Keratinocyte (primary cell): ENCODE measurements at regions not wholly inside any gene's neighbourhood (a gene's known extent, or its start where the extent isn't known, plus 50 kb on each side); places are given as distances from the start of the nearest gene placed in this dataset.

Source experiments
- DNase-seq: peaks from one replicate; pipeline ENCODE4 v3.0.0-alpha.2; 2011; ENCODE audit warnings: low read depth, missing footprints, low spot score
- FAIRE-seq: peaks from 2 replicates; lab custom pipeline; 2011; peaks lifted over from hg19 to GRCh38; lab: Jason Lieb, UNC
- H2AFZ ChIP-seq: 2 replicates; pipeline ENCODE4 v1.6.0; 2012; ENCODE audit warnings: low read length, control low read depth, inconsistent platforms; ENCODE audit not compliant: control insufficient read depth
- H3K27ac ChIP-seq: 2 replicates; pipeline ENCODE4 v1.5.1; 2011; ENCODE audit warnings: low read length; ENCODE audit not compliant: control insufficient read depth, insufficient read depth
- H3K27me3 ChIP-seq: 3 replicates; pipeline ENCODE4 v1.6.0; 2011; ENCODE audit warnings: low read length; ENCODE audit not compliant: control insufficient read depth, insufficient read depth; ENCODE audit errors: extremely low read depth
- H3K36me3 ChIP-seq, 2 experiments: 2 replicates in 1 of 2; 3 replicates in 1 of 2; pipeline ENCODE4 v1.5.1; 2011; ENCODE audit warnings: low read length in 2 of 2, mild to moderate bottlenecking in 1 of 2; ENCODE audit not compliant: control insufficient read depth in 2 of 2, insufficient read depth in 2 of 2; ENCODE audit errors: extremely low read depth in 1 of 2
- H3K4me1 ChIP-seq: 3 replicates; pipeline ENCODE4 v1.5.1; 2011; ENCODE audit warnings: low read length; ENCODE audit not compliant: control insufficient read depth, insufficient read depth; ENCODE audit errors: extremely low read depth
- H3K4me2 ChIP-seq: 3 replicates; pipeline ENCODE4 v1.6.0; 2011; ENCODE audit warnings: low read depth, low read length; ENCODE audit not compliant: control insufficient read depth, insufficient read depth; ENCODE audit errors: extremely low read depth
- H3K4me3 ChIP-seq, 3 experiments: fragments of 200-600 bp in 1 of 3; sonication (generic) in 1 of 3; 2 replicates in 2 of 3; 3 replicates in 1 of 3; pipeline ENCODE4 v1.5.1; 2011 to 2016; ENCODE audit warnings: low read length in 3 of 3, mild to moderate bottlenecking in 3 of 3, control low read depth in 2 of 3, inconsistent platforms in 1 of 3, low read depth in 1 of 3, mixed read lengths in 1 of 3, mixed run types in 1 of 3, moderate library complexity in 1 of 3; ENCODE audit not compliant: control insufficient read depth in 2 of 3, insufficient read depth in 2 of 3; ENCODE audit errors: extremely low read depth in 1 of 3
- H3K79me2 ChIP-seq: 2 replicates; pipeline ENCODE4 v1.6.0; 2012; ENCODE audit warnings: low read length; ENCODE audit not compliant: control insufficient read depth, insufficient read depth
- H3K9ac ChIP-seq: 3 replicates; pipeline ENCODE4 v1.6.0; 2011; ENCODE audit warnings: low read length; ENCODE audit not compliant: control insufficient read depth, insufficient read depth; ENCODE audit errors: extremely low read depth
- H3K9me1 ChIP-seq: 3 replicates; pipeline ENCODE4 v1.6.0; 2011; ENCODE audit warnings: low read length; ENCODE audit not compliant: control insufficient read depth, insufficient read depth; ENCODE audit errors: extremely low read depth
- H3K9me3 ChIP-seq: 2 replicates; pipeline ENCODE4 v1.5.1; 2012; ENCODE audit warnings: low read depth, low read length; ENCODE audit not compliant: control insufficient read depth
- H4K20me1 ChIP-seq: 3 replicates; pipeline ENCODE4 v1.6.0; 2011; ENCODE audit warnings: low read length; ENCODE audit not compliant: control insufficient read depth, insufficient read depth; ENCODE audit errors: extremely low read depth
- EZH2 ChIP-seq: IDR thresholded peaks from one replicate; pipeline ENCODE4 v1.6.1; 2012; ENCODE audit warnings: inconsistent platforms, mild to moderate bottlenecking, low read length, moderate library complexity
- dilution Hi-C: fragments of 300-500 bp; cut with MboI; formaldehyde crosslinking; loops from one replicate; pipeline ENCODE4 v1.7.0; 2020; ENCODE audit warnings: low sequenced_read_pairs; ENCODE audit not compliant: extremely low pct_ligation_motif_present
- TF ChIP-seq, protein P1 (sequence below), 3 experiments: IDR thresholded peaks in 1 of 3; conservative IDR thresholded peaks in 1 of 3; optimal IDR thresholded peaks in 1 of 3; 2 replicates in 2 of 3; 3 replicates in 1 of 3; pipeline versions ENCODE3 to v1.5.1; 2011; ENCODE audit warnings: low read length in 3 of 3, mild to moderate bottlenecking in 3 of 3, moderate library complexity in 2 of 3, control low read depth in 1 of 3, inconsistent platforms in 1 of 3; ENCODE audit not compliant: insufficient read depth in 2 of 3; ENCODE audit errors: extremely low read depth in 1 of 3

DNA sequence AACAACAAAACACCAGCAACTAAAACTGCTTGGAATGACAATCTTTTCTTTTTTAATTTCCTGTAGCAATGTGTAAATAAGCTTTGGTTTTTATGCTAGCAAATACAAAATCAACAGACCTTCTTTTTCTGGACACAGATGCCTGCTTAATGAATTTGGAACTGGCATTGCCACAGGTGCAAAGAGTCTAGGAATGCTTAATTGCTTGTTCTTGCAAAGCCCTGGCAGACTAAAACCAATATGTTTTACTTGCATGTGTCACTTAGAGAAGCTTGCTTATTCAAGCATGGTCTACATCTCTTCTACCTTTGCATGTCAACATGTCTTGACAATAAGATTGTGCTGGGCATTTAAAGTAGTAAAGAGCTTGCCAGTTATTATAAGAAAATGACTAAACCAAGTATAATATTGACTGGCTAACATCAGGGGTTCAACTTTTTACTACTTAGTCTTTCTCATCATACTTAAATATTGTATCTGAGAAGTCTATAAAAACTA is 656.7 kb upstream of the NDST4 start:
- H3K79me2 ChIP-seq: no peaks in the 10 kb centered on the region

DNA sequence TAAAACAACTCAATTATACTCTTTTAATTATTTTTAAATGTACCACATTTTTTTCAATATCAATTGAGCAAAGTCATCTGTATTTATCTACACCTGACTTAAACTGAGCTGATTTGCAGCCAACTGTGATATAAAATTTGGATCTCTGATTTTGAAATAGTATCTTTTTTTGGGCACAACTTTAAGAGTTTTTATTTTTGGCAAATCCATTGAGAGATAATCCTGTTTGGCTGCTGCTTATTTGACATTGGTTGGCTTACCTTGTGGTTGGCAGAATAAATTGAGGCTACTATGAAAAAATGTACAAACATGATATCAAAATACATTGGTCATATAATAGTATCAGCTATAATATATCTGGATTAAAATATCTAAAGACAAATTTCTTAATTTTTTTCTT is 656.0 kb upstream of the NDST4 start:
- no peak for FAIRE-seq
- TF ChIP-seq, protein P1, sequence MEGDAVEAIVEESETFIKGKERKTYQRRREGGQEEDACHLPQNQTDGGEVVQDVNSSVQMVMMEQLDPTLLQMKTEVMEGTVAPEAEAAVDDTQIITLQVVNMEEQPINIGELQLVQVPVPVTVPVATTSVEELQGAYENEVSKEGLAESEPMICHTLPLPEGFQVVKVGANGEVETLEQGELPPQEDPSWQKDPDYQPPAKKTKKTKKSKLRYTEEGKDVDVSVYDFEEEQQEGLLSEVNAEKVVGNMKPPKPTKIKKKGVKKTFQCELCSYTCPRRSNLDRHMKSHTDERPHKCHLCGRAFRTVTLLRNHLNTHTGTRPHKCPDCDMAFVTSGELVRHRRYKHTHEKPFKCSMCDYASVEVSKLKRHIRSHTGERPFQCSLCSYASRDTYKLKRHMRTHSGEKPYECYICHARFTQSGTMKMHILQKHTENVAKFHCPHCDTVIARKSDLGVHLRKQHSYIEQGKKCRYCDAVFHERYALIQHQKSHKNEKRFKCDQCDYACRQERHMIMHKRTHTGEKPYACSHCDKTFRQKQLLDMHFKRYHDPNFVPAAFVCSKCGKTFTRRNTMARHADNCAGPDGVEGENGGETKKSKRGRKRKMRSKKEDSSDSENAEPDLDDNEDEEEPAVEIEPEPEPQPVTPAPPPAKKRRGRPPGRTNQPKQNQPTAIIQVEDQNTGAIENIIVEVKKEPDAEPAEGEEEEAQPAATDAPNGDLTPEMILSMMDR (optimal IDR thresholded peaks at IDR 0.05 in 1 of 3, IDR thresholded peaks at IDR 0.05 in 1 of 3, conservative IDR thresholded peaks at IDR 0.05 in 1 of 3; ENCODE audit: extremely low read depth in 1 of 3, insufficient read depth in 2 of 3, low read length in 3 of 3): no peak
- TF ChIP-seq EZH2: no peak
- Histone ChIP-seq H3K9me3 (no peaks in the 10 kb centered on the region), H4K20me1 (no peaks in the 10 kb centered on the region), H3K36me3 (no peaks in the 10 kb centered on the region), H3K9me1 (no peaks in the 10 kb centered on the region), H3K4me3 (no peak overlapping the region), H2AFZ (no peak overlapping the region), H3K79me2 (no peaks in the 10 kb centered on the region), H3K4me1 (no peaks in the 10 kb centered on the region), H3K27ac (no peak overlapping the region), H3K4me2 (no peak overlapping the region), H3K9ac (no peak overlapping the region), H3K27me3 (no peaks in the 10 kb centered on the region)
- dilution Hi-C loops: no loop called here
- DNase-seq: no peak

More for the DNA sequence above, 656.7 kb upstream of the NDST4 start:
- dilution Hi-C loops: no loop called here
- no peaks in the 10 kb centered on the region for H3K9me3 ChIP-seq
- H3K9ac ChIP-seq: no peak overlapping the region
- TF ChIP-seq, protein P1 (optimal IDR thresholded peaks at IDR 0.05 in 1 of 3, IDR thresholded peaks at IDR 0.05 in 1 of 3, conservative IDR thresholded peaks at IDR 0.05 in 1 of 3; ENCODE audit: extremely low read depth in 1 of 3, insufficient read depth in 2 of 3, low read length in 3 of 3): no peak
- TF ChIP-seq EZH2: no peak
- H4K20me1 ChIP-seq: no peaks in the 10 kb centered on the region
- DNase-seq (no peak), FAIRE-seq (no peak)
- no peaks in the 10 kb centered on the region for H3K36me3 ChIP-seq
- no peaks in the 10 kb centered on the region for H3K4me1 ChIP-seq
- no peak overlapping the region for H2AFZ ChIP-seq
- H3K4me3 ChIP-seq: no peak overlapping the region
- no peaks in the 10 kb centered on the region for H3K27me3 ChIP-seq
- H3K9me1 ChIP-seq: no peaks in the 10 kb centered on the region
- no peak overlapping the region for H3K4me2 ChIP-seq
- H3K27ac ChIP-seq: no peak overlapping the region
